HG02571 (cell line): ENCODE measurements at regions not wholly inside any gene's neighbourhood (a gene's known extent, or its start where the extent isn't known, plus 50 kb on each side); places are given as distances from the start of the nearest gene placed in this dataset.
"Not testable (repeated sequence)": the region's sequence is repeated elsewhere in the genome, so short reads cannot be mapped to it uniquely, and the experiment has no call there.

ENCODE experiments used
- ATAC-seq: cut with Tn5 transposase; IDR thresholded peaks from one replicate; pipeline ENCODE4 v1.9.1; 2021; ENCODE audit warnings: mild to moderate bottlenecking, moderate library complexity; ENCODE audit not compliant: unreplicated experiment

DNA sequence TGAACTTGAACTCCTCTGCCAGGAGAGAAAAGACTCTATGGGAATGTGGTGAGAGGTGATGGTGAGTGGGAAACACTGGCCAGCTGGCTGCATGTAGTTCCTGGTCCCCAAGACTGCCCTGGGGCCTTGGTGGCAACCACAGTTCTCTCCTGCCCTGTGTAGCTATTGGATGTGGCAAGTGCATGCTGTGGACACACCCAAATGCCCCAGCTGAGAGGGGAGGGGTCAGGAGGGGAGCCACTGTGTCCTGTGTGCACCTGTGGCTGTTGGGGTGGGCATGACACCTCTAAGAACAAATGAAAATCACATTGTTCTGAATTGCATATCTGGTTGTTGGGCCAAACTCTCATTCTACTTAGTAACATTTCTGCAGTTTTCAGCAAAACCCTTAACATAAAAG lies 409.6 kb downstream of the NSUN3 start:
- no peak for ATAC-seq

DNA sequence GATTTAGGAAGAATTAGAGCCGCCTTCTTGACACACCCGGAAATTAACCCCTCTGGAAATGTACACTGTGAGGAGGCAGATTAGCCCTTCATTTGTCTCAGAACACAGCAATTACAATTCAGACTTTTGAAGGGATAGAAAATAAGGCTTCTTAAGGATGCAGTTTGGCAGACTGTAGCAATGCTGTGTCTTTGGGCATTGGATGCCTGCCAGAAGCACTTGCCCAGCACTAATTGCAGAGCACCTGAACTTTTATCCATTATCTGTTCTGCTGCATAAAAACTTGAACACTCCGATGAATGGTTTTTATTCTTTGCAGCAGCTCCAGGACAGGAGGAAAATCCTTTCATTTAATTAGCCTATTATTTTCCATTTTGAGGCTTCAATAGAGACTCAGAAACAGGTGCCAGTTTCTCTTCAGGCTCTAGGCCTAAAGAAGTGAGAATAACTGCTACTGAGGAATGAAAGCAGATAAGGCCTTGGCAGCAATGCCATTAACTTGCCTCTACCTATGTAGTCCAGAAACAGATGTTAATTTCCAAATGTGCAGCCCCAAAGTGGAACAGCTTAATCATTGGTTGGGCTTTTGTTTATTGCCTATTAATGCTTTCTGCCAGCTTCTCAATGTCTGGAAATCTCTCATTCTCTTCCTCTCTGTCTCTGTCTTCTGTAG lies 418.5 kb downstream of the NSUN3 start:
- no peak for ATAC-seq

DNA sequence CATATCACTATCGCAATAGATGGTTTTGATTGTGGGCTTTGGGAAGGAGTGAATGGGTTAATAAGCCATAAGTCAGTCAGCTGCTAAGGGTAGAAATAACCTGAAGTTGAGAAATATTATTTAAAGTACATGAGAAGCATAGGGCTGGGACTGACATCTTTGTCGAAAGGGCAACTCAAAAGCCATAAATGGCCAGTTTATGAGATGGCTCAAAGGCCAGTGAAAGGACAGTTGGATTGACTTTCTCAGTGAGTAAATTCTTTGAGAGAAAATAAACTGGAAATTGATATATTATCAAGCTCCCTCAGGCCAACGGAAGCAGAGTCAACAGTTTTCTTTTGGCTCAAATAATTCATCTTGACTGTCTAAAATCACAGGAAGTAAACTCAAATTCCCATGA lies 419.8 kb downstream of the NSUN3 start:
- ATAC-seq, result no peak

DNA sequence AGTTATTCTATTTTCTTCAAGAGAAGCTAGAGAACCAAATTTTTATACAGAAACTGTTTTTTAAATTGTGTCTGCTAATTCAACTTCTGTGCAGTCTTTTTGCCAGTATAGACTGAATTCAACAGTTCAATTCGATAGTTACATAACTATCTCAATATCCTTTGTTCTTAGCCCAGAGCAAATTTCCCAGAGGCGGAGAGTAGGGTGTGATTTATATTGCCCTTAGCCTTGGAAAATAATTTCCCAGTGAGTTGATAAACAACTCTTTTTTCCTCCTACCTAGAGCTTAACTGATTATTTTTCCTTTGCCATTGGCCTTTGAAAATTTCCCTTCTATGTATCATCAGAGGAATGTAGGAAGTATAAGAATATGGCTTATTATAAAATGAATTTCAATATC lies 420.5 kb downstream of the NSUN3 start:
- no peak for ATAC-seq

DNA sequence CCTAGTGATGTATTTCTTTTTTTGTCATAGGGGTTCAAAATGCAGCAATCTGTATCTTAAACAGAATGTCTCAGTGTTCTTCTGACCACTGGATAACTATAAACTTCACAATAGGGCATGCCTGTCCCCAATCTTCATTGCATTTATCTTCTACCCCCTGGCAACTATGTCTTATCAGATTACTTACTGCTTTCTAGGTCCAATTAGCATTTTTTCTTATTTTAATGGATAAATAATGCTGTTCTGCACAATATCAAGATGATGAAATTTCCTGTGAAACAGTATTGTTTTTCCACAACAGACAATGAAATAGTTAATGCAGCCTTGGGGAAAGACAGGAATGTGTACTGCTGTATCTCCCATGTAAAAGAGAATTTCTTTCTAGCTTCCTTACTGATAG lies 432.1 kb downstream of the NSUN3 start:
- ATAC-seq, result no peak

DNA sequence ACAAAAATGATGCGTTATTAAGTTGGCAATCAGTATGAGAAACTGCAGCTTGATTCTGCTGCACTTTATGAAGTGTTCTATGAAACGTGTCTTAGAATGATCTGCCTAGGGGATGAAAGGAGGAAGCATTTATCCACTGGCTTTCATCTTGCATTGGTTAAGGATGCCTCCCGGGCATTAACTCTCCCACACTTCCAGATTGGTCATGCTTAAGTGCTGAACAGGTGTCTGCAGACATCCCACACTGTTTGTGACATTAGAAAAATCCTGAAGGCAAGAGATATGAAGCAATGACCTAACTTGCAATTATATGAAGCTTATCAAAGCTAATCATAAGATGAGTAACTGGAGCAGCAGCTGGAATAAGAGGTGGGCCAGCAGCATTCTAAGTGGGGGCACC lies 437.3 kb downstream of the NSUN3 start:
- no peak for ATAC-seq

DNA sequence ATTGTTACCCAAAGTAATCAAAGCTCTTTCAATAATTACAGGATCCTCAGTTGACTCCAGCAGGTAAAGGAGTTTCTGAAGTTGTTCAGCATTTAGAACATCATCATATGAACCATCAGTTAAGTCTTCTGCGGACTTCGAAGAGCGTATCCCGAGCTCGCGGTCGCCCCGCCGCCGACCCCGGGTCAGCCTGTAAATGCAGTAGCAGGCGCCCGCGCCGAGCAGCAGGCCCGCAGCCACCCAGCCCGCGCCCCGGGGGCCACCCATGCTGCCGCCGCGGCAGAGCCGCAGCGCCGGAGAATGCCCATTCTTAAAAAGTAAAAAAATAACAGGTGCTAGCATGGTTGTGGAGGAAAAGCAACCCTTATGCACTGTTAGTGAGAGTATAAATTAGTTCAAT lies 444.5 kb downstream of the NSUN3 start:
- not testable (repeated sequence) for ATAC-seq

DNA sequence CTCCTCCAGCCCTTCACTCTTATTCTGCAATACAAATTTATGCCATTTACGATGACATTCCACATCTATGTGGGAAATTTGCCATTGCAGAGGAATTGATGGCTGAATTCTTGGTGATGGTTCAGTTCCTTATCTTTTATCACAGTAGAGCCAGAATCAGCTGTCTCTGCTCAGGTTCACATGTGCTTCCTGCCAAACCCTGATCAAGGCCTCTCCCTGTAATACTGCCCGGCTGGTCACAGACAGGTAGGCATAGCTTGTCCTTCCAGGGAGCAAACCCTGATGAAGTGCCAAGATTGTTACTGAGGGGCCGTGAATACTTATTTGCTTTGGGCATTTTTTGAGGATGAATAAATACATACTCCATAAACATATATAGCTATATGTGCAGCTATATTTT lies 450.0 kb downstream of the NSUN3 start:
- no peak for ATAC-seq

DNA sequence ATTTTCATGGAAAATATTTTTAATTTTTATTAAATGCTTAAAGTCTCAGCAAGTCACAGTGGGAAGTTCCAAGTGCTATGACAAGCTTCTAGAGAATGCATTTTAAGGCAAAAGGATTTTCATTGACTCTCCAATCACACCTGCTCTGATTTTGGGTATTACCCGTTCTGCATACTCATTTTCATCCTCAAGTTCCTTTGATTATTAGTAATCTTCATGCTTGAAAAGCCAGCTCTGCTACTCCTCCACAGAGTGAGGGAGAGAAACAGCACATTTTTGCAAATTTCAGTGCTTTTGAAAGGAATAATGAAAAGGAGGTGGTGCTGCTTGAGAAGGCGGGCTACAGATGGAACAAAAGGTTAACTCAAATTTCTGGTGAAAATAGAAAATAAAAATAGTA lies 450.7 kb downstream of the NSUN3 start:
- no peak for ATAC-seq

DNA sequence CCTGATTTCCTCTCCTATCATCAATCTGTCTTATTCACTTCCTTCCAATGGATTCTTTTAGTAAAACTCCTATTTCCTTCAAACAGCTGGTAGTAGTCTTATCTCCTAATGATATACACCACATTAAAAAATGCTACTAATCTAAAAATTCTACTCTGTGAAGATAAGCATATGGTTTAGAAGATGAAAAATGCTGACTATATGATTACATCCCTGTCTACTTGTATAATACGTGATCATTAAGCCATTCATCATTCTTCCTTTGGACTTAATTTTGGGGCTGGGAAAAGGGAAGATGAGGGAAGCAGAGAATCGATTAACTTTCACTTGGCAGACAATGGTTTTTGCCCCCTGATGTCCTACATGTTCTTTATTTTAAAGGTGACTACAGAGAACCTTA lies 453.1 kb downstream of the NSUN3 start:
- no peak for ATAC-seq

DNA sequence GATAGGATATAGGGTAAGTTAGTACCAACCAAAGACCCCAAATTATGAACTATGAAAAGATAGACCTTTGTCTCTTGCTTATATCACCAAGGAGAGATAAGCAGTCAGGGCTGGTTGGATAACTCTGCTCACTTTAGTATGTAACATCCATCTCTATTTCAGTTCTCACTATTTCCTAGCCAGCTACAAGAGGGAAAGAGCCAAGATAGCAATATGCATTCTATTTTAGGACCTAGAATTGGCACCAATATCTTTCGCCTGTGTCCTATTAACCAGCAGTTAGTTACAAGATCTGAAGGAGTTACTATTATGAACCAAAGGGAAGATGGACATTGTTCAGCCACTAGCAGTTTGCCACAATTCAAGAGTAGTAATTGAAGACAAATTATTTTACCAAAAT lies 457.5 kb downstream of the NSUN3 start:
- ATAC-seq, result no peak

DNA sequence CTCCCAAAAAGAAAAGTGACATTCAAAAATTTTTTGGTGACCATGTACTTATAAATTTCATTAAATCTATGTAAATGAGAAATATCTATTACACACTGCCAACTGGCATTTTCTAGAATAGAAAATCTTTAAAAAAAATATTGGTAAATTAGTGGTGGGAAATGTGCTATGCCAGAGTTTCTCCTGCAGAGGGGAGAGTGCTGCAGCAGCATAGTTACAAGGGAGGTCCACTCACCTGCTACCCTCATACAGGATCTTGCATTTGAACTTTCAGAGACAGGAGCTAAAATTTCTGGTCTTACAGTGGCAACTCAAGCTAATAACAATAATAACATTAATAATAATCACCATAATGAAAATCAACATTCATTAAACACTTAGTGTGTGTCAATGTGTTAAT lies 459.6 kb downstream of the NSUN3 start:
- ATAC-seq, result no peak

DNA sequence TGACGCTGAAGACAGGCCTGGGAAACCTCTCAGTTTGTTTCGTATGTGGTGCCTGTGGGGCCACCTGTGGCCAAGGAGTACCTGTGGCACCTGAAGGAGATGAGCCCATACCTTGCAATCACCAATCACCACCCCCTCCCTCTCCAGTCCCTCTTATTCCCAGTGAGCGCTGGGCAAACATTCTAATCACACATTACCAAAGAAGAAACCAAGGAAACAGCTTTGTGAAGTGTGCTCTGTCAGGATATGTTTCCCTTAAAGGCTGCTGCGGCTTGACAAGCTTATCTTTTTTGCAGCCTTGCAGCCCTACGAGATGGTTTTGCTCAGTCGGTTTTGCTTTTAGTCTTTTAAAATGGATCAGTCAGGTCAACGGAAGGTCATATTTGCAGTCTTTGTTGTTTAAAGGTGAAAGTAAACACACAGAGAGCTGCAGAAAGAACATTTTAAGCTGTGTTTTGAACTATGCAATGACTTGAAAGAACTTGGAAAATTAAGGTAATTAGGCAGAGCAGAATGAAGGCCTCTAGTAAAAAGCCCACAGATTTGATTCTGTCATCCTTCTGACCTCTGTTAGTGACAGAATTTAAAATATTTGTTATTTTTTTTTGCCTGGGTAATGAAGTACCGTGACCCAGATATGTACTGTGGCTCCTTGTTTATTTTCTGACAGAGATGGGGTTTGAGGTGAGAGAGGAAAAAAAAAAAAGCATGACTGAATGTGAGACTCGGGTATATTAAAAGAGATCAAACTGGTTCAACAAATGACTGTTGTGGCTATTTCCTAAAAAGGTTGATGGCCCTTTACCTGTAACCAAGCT lies 461.4 kb downstream of the NSUN3 start:
- ATAC-seq, result no peak

DNA sequence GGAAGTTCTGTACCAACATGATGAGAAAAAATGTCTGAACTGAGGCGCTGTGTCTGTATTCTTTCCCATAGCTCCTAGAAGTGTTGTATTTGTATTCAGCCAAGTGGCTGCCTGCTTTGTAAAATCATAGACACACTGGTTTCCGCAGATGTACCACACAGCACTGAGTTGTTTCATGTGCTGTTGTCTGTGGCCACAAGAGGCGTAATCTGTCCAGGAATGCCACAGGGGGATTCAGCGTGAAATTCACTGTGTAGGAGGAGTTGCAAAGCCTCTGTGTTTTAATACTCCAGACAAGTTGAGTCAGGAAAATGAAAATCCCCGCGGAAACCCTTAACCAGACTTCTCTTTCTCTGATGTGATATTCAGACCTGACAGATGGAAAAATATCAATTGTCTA lies 462.2 kb downstream of the NSUN3 start:
- no peak for ATAC-seq

DNA sequence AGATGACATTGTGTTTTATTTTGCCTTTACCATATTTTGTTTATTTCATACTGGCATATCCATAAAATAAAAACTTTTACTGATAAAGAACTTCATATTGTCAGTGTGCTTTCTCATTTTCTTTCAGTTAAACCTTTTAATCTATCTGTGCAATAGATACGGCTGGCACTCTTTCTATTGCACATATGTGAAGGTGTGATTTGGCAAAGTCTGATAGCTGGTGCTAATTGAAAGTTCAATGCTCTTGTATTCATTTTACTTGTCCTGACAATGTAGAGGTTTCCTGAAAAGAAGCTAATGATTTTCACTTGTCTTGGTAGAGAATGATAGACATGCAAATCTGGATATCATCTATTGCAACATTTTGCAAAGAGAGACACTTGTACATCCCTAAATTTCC lies 467.0 kb downstream of the NSUN3 start:
- ATAC-seq, result no peak

DNA sequence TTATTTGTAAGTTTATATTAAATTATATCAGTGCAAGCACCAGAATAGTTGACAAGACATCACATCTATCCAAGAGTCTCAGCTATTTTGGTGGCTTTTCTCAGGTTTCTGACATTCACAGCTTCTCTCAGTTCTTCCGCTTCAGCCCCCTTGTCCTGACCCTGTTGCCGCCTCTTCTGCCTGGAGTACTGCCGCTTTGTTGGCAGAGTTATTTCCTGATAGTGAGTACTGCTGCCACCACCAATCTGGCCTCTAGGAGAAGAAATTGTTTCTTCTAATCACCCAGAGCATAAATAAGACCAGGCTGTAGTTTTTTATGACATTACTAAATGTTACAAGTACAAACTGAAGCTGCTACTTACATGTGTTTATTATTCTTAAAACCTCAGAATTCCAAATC lies 470.1 kb downstream of the NSUN3 start:
- ATAC-seq, result no peak

DNA sequence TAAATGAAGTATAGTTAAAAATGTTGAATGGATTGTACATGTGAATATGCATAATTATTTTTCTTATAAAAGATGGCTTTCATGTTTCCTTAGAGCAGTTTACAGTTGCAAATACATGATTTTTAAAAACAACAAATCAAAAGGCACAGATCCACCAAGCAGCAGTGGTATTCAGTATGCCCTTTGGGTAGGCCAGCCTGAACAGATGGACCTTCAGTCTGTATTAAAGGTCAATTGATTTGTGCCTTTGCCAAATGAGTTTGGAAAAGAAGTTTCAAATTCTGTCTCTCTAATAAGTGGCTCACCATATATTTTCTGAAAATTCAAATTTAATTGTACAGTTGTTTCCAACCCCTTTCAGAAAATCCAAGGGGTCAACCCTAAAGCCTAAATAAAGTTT lies 477.1 kb downstream of the NSUN3 start:
- no peak for ATAC-seq

DNA sequence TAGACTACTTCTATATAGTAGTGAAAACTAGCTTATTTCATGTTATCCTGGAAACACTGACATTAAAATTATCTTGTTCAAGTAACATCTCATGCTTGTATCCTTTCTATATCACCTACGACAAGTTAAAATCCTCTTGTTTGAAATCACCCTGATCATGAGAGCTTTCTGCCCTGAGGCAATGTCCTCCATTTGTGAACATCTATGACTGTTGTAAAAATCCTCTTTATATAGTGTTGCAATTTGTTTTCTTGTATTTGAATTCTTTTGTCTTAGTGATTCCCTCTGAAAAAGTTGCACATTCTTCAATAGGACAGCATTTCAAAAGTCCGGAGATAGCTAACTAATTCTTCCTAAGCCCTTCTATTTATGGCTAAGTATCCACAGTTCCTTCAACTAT lies 480.3 kb downstream of the NSUN3 start:
- ATAC-seq, result no peak

DNA sequence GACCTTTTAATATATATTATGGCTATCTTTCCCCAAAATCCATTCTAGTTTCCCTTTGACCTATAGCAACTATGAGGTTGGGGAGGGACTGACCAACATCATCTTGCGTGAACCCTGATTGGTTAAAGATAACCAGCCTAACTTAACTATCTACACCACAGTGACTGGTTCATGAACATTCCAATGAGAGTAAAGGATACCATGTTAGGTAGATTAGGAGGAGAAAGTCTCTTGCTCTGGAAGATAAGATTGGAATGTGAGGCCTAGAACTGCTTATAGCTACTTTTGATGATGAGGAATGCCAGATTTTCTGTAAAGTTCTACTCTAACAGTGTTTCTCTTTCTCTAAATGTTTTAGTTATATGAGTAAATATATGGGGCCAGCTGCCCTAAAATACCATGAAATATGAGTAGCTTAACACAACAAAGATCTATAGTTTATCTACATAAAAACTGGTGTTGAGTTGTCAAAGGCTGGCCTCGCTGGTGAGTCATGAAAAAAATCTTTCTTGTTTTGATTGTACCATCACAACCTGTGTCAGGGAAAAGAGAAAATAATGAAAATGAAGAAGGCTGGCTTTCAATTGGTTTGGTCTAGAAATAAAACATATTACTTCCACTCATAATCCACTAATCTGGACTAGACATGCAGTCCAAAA lies 481.4 kb downstream of the NSUN3 start:
- no peak for ATAC-seq

DNA sequence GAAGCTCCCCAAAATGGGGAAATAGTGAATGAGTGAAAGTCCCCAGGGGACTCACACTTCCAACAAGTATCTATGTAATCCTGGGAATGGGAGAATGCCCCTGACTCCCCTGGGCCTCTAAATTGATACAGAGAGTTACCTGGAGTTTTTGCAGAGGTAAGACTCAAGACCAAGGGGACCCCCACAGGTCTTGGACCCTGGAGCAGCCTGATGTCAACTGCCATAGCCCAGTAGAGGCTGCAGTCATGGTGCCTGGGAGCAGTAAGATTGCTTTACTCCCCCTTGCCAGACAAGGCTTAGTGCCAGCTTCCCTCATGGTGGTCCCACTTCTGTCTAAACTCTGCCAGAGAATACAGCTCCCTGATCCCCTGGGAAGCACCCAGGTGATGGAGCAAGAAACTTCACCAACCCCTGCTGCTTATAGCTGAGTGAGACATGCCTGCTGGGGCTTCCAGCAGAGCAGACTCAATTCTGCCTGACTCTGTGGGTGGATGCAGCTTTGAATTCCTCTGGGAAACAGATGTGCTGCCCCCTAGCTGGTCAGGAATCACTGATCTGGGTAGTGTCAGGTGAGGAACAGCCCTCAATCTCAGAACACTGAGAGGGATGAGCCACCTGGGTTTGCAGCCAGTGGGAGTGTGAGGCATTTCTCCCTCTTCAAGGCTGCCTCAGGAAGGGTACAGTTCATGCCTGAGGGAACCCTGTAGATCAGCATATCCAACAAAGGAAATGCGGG lies 485.9 kb downstream of the NSUN3 start:
- ATAC-seq, result no peak

DNA sequence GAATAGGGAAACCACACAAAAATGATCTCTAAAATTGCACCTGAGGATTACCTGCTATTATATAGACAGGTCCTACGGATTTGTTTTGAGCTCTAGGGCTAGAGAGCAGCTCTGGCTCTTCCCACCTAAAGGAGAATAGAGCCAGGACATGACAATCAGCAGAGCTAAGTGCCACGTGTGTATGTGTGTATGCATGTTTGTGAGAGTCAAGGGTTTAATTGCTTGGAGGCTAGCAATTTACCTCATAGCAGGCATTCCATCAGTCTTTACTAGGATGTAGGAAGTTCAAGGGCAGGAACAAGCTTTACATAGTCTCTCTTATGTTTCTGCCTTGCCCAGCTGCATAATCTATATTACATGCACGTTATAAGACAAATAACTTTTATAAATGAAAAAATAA lies 498.2 kb downstream of the NSUN3 start:
- ATAC-seq, result no peak

DNA sequence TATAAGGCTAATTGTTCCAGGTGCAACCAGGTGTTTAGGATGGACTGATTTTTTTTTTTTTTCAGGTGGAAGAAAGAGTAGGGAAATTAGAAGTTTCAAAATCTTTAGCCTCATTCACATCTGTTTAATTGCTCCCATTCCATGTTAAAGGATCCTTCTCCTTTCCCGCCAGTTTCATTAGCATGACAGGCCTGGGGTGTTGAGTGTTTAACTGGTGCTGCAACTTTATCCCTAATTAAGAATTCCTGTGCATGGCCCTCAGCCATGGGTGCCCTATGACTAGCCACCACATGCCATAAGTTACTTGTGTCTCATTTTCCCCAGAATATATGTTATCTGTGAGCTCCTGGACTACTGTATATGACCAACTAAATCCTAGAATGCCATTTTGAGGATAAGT lies 501.4 kb downstream of the NSUN3 start:
- ATAC-seq, result no peak
